HUES6 (cell line): ENCODE measurements at regions not wholly inside any gene's neighbourhood (a gene's known extent, or its start where the extent isn't known, plus 50 kb on each side); places are given as distances from the start of the nearest gene placed in this dataset.

ENCODE experiments used
- H3K27ac ChIP-seq: 2 replicates; pipeline ENCODE4 v1.7.0; 2013; ENCODE audit warnings: low read depth, mild to moderate bottlenecking, low read length, inconsistent platforms
- H3K27me3 ChIP-seq: 2 replicates; pipeline ENCODE4 v1.6.1; 2013; ENCODE audit warnings: low read length; ENCODE audit not compliant: control insufficient read depth, insufficient read depth
- H3K36me3 ChIP-seq: 2 replicates; pipeline ENCODE4 v1.6.1; 2013; ENCODE audit warnings: low read length; ENCODE audit not compliant: control insufficient read depth, insufficient read depth
- H3K4me1 ChIP-seq: 2 replicates; pipeline ENCODE4 v1.6.1; 2013; ENCODE audit warnings: low read length; ENCODE audit not compliant: control insufficient read depth, insufficient read depth
- H3K4me3 ChIP-seq: 2 replicates; pipeline ENCODE4 v1.5.1; 2013; ENCODE audit warnings: low read depth, low read length
- H3K9ac ChIP-seq: one replicate; pipeline ENCODE4 v1.6.1; 2013; ENCODE audit warnings: mild to moderate bottlenecking, low read length
- H3K9me3 ChIP-seq: 2 replicates; pipeline ENCODE4 v1.6.1; 2013; ENCODE audit warnings: low read depth, low read length; ENCODE audit not compliant: control insufficient read depth, insufficient read depth

DNA sequence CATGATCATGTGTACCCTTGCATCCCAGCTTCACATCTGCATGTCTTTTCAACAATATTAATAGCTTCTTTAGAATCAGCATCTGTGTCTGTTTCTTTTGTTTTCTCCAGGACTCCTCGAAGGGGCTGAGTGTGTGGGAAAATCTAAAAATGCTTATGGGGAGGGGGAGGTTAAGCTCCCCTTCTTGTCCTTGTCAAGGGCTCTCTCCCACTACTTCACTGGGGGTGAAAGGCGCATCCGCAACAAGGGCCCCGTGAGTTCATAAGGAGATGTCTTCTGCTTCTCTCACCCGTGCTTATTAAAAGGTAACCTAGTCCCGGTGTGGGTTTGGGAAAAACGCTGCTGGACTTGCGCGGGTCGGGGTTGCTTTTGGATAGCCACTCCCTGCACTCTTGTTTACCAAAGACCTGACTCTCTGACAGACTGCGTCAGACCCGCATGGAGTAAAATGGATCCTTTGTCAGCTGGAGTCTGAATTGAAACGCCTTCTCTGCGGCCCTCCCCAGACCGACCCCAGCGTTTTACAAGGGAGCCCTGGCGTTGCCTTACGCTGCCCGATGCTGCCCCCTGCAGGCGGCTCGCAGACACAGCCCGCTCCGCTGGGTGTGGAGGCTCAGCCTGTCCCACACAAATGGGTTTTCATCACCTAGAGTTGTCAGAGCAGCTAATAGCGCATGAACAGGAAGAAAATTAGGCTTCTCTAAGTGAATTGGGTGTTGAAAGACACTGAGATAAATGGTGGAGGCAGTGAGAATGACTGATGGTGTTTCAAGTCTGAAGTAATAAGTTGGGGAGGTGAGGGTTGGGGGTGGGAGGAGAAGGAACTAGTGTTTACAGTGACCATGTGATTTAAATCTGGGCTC, 53.8 kb downstream of the IER5 start:
- H3K27me3 ChIP-seq, result peaks cover 4% of the 10 kb centered on the region
- H3K9ac ChIP-seq, result no peak overlapping the region
- 0 out of 2 replicates have a peak, but pooled peaks cover 3% of the 10 kb centered on the region for H3K9me3 ChIP-seq
- no peaks in the 10 kb centered on the region for H3K36me3 ChIP-seq
- peaks cover 14% of the 10 kb centered on the region; the same call in 1 of the 2 replicates for H3K4me1 ChIP-seq
- peak overlapping the region; percentile 39 for H3K4me3 ChIP-seq
- H3K27ac ChIP-seq, result no peak overlapping the region

DNA sequence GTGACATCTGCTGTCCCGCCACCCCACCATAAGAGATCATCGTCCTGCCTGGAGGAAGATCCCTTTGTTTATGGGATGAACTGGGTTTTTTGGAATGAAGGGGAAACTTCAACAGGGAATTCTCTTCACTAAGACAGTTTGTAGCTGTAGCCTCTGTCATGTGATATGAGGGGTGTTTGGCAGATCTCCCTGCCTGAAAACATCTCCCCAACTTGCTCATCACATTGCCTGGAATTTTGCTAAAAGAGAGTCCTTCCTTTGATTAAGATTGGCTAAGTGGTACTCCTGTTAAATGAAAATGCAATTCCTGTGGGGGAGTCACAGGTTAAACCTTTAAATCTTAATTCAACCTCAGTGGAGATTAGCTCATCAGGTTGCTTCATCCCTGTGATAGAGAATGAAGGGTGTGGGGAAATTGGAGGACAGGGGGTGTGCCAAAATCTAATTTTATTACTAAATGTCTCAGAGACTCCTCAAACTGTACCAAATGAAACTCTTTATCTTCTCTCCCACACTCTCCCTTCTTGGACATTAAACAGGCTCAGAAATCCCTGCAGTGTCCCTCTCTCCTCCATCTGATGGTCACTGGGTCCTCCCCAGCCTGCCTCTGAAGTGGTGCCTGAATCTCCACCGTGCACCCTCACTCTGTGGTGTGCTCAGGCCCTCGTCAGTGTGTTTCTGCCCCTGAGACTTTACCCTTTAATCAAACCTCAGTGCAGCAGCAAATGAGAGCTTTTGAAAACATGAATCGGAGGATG, 54.8 kb downstream of the IER5 start:
- no peak overlapping the region for H3K9ac ChIP-seq

DNA sequence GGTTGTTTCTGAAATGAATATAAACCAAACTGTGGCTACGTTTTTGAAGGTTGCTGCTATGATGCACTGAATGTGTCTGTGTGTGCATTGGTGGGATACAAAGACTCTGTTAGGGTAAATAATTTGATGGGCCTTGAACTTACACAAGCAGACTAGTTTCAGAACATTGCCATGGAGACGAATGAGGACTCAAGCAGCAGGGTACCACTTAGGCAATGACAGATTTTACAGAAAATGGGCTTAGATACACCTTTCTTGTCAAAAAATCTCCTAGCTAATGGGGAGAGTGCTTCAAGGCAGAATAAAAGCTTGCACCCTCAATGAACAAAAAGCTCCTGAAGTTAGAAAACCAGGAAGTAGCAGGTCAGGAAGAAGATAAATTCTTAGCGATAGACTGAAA, 55.7 kb downstream of the IER5 start:
- Histone ChIP-seq H3K27me3 (peaks cover 4% of the 10 kb centered on the region), H3K9ac (no peak overlapping the region), H3K4me1 (peaks cover 14% of the 10 kb centered on the region; the same call in 1 of the 2 replicates), H3K9me3 (0 out of 2 replicates have a peak, but pooled peaks cover 3% of the 10 kb centered on the region), H3K36me3 (no peaks in the 10 kb centered on the region), H3K4me3 (no peak overlapping the region), H3K27ac (no peak overlapping the region)

More for the DNA sequence above, 54.8 kb downstream of the IER5 start:
- no peaks in the 10 kb centered on the region for H3K36me3 ChIP-seq
- no peak overlapping the region for H3K27ac ChIP-seq
- 0 out of 2 replicates have a peak, but pooled peaks cover 3% of the 10 kb centered on the region for H3K9me3 ChIP-seq
- no peak overlapping the region for H3K4me3 ChIP-seq
- H3K27me3 ChIP-seq, result peaks cover 4% of the 10 kb centered on the region
- peaks cover 14% of the 10 kb centered on the region; the same call in 1 of the 2 replicates for H3K4me1 ChIP-seq

DNA sequence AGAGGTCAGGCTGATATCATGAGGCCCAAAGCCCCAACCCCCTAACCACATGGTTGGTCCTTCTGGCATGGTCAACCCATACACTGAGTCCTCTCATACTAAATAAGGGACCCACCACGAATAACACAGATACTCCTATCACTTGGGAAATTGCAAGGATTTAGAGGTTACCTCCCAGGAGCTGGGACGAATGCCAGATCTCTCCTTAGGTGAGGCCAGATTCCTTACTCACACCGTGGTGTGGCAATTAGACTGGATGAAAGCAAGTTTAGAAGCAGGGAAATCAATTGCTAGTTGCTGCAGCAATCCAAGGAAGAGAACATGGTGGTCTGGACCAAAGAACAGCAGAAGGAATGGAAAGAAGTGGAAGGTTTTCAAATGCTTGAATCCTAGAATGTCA, 60.1 kb downstream of the IER5 start:
- H3K27ac ChIP-seq, result no peak overlapping the region

DNA sequence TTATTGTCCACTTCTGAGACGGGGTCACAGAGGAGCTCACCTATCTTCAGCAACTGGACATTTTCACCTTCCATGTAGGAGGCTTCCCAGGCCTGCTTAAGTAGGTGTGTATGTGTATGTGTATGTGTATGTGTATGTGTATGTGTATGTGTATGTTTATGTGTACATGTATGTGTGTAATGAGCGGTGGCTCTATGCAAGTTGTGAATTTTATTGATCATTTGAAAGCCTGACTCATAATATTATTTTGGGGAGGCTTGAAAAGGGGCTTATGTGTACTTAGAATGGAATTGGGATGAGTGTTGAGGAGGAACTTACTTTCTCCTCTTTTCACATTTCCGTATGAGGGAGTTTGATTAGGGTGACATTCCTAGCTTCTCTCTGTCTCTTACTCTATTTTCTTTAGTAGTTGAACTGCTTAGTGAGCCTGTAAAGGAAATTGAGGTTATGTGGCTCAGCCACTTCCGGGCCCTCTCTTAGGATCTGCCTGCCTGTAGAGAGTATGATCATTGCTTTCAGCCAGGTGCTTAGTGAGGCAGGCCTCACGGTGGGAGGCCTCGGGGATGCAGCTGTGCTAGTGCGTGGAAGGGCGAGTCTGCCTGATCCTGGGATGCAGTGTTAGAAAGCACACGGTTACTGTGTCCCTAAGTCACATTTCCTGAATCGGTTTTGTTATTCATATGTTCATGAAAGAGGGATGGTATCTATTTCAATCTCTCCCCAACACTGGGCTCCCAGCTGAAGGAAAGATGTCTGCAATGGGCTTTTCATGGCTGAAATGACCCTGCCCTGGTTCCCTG, 61.0 kb downstream of the IER5 start:
- H3K27ac ChIP-seq, result no peak overlapping the region
- H3K27me3 ChIP-seq, result no peaks in the 10 kb centered on the region
- H3K9ac ChIP-seq, result no peak overlapping the region
- peaks cover 20% of the 10 kb centered on the region for H3K4me1 ChIP-seq
- H3K4me3 ChIP-seq, result no peak overlapping the region
- no peaks in the 10 kb centered on the region for H3K36me3 ChIP-seq
- peaks cover 5% of the 10 kb centered on the region; the same call in 1 of the 2 replicates for H3K9me3 ChIP-seq

More for the DNA sequence above, 60.1 kb downstream of the IER5 start:
- H3K36me3 ChIP-seq, result no peaks in the 10 kb centered on the region
- peaks cover 20% of the 10 kb centered on the region for H3K4me1 ChIP-seq
- H3K27me3 ChIP-seq, result peaks cover under 1% of the 10 kb centered on the region; the same call in 1 of the 2 replicates
- no peak overlapping the region for H3K9ac ChIP-seq
- H3K4me3 ChIP-seq, result no peak overlapping the region
- H3K9me3 ChIP-seq, result 0 out of 2 replicates have a peak, but pooled peaks cover 3% of the 10 kb centered on the region

DNA sequence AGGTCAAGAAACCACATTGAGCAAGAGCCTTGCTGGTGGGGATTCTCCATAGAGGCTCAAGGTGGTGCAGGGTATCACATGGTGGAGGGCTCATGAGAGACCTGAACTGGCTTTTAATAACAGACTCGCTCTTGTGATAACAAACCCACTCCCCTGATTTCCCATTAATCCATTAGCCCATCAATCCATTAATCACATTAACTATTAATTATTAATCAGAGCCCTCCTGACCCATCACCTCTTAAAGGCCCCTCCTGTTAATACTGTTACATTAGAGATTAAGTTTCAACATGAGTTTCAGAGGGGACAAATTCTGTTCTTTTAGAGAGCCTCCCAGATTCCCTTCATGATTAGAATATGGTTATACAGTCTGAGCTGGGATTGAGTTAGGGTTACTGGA, 61.8 kb downstream of the IER5 start:
- no peak overlapping the region for H3K27ac ChIP-seq
- H3K9me3 ChIP-seq, result peaks cover 6% of the 10 kb centered on the region; the same call in 1 of the 2 replicates
- no peaks in the 10 kb centered on the region for H3K36me3 ChIP-seq
- no peak overlapping the region for H3K4me3 ChIP-seq
- peaks cover 20% of the 10 kb centered on the region for H3K4me1 ChIP-seq
- no peak overlapping the region for H3K9ac ChIP-seq
- no peaks in the 10 kb centered on the region for H3K27me3 ChIP-seq

DNA sequence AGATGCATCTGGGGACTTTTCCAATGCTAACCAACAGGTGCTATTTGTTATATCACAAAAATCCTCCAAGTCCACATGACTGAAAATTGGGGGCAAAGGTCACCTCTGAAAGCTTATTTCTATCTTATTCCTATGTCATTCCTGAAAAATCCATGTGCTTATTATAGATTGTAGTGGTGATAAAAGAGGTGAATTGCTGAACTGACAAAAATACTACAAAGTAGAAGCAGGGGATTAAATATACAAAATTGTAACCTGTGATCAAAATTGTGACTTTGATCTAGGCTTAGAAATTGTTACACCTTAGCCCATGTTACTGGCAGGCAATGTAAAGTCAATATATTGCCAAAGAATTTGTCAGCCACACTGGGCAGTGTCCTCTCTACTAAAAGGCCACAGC, 62.3 kb downstream of the IER5 start:
- no peak overlapping the region for H3K4me3 ChIP-seq
- H3K9ac ChIP-seq, result no peak overlapping the region
- H3K27ac ChIP-seq, result no peak overlapping the region
- no peaks in the 10 kb centered on the region for H3K36me3 ChIP-seq
- peaks cover 8% of the 10 kb centered on the region; the same call in 1 of the 2 replicates for H3K9me3 ChIP-seq
- no peaks in the 10 kb centered on the region for H3K27me3 ChIP-seq
- H3K4me1 ChIP-seq, result peaks cover 20% of the 10 kb centered on the region

DNA sequence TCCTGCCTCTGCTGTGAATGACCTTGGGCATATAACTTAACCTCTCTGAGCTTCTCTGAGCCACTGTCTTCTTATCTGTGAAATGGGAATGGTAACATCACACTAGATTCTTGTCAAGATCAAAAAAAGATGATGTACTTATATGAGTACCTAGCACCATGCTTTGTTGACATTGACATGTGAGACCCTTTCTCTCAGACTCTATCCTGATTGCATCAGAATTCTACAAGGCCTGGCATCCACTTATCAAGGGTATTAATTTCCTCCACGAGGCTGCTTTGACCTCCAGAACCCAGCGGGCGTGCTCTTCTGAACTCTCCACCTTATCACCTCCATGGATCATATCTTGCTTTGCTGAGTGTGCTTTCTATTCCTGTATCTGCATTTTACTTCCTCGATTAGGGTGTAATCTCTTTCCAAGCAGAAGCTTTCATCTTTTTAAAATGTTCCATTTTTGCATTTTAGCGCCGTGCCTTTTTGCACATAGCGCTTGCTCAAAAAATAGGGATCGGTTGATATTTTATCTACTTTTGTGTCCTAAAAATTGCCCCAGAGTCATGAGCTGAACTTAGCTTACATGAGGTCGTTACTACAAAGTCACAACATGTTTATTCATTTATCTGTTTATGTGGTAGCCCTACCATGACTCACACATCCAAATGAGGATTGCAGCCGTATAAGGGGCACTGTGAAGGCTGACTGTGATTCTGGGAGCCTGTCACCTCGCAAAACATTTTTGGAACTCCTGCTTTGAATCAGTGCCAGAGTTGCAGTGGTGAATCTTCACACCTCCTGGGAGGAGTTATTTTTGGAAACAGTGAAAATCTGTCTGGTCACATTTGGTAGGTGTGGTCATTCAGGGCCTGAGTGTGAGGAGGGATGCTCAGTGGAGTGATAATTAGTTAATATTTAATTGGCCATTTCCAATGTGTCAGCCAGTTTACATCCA, 63.2 kb downstream of the IER5 start:
- Histone ChIP-seq H3K27ac (no peak overlapping the region), H3K9me3 (peaks cover 10% of the 10 kb centered on the region), H3K27me3 (no peaks in the 10 kb centered on the region), H3K9ac (no peak overlapping the region), H3K4me3 (no peak overlapping the region), H3K36me3 (no peaks in the 10 kb centered on the region), H3K4me1 (peaks cover 20% of the 10 kb centered on the region)

DNA sequence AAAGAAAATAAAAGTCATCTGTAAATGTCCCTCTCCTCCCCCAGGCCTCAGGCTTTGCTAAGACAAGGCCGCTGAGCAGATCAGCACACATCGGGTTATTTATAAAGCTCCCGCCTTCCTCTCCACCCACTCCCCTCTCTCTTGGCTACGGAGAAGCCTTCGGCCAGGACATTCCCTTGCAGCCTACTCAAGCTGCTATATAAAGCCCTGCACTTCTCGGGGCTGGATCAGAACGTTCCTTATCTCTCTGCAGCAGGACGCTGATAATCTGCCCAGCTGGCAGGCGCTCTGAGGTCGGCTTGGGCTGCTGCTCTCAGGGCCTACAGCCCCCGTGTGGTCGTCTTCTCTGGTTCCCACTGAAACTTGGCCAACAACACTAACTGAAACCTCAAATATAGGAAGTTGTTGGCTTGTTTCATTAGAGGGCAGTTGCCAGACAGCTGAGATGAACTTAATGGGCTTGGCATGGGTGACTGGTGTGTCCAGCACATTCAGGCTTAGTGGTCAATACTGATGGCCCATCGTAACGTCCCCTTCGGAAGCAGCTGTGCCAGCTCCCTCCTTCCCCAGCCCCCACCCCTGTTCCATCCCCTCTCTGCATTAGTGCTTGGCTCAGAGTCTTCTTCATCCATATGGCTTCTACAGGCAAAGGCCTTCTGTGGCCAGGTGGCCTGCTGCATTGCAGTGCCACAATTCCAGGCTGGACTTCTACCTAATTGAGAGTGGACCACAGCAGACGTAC, 64.6 kb downstream of the IER5 start:
- Histone ChIP-seq H3K4me3 (no peak overlapping the region), H3K4me1 (peaks cover 20% of the 10 kb centered on the region), H3K9ac (no peak overlapping the region), H3K27me3 (no peaks in the 10 kb centered on the region), H3K9me3 (peaks cover 11% of the 10 kb centered on the region), H3K27ac (no peak overlapping the region), H3K36me3 (no peaks in the 10 kb centered on the region)
